Fibroblast of the aortic adventitia (primary cell): ENCODE measurements at regions not wholly inside any gene's neighbourhood (a gene's known extent, or its start where the extent isn't known, plus 50 kb on each side); places are given as distances from the start of the nearest gene placed in this dataset.
A peak's percentile ranks its signal among the peaks of the same experiment; 100 is the strongest.
"Not testable (repeated sequence)": the region's sequence is repeated elsewhere in the genome, so short reads cannot be mapped to it uniquely, and the experiment has no call there.

ENCODE experiments used
- DNase-seq: peaks from one replicate; pipeline ENCODE4 v3.0.0-alpha.2; 2010; ENCODE audit warnings: low read depth
- H3K4me3 ChIP-seq: 2 replicates; pipeline ENCODE4 v1.5.1; 2011; ENCODE audit warnings: low read depth, mild to moderate bottlenecking, control low read depth, low read length, moderate library complexity
- TF ChIP-seq, protein P1 (sequence below): IDR thresholded peaks from 2 replicates; pipeline ENCODE4 v1.5.1; 2011; ENCODE audit warnings: mild to moderate bottlenecking, low read length, control low read depth, inconsistent platforms; ENCODE audit not compliant: insufficient read depth

GRCh38 chr5:93220431-93220830 lies 360.6 kb downstream of the NR2F1-AS1 start:
- no peak for DNase-seq
- TF ChIP-seq, protein P1, sequence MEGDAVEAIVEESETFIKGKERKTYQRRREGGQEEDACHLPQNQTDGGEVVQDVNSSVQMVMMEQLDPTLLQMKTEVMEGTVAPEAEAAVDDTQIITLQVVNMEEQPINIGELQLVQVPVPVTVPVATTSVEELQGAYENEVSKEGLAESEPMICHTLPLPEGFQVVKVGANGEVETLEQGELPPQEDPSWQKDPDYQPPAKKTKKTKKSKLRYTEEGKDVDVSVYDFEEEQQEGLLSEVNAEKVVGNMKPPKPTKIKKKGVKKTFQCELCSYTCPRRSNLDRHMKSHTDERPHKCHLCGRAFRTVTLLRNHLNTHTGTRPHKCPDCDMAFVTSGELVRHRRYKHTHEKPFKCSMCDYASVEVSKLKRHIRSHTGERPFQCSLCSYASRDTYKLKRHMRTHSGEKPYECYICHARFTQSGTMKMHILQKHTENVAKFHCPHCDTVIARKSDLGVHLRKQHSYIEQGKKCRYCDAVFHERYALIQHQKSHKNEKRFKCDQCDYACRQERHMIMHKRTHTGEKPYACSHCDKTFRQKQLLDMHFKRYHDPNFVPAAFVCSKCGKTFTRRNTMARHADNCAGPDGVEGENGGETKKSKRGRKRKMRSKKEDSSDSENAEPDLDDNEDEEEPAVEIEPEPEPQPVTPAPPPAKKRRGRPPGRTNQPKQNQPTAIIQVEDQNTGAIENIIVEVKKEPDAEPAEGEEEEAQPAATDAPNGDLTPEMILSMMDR: no peak
- no peak overlapping the region for H3K4me3 ChIP-seq

DNA sequence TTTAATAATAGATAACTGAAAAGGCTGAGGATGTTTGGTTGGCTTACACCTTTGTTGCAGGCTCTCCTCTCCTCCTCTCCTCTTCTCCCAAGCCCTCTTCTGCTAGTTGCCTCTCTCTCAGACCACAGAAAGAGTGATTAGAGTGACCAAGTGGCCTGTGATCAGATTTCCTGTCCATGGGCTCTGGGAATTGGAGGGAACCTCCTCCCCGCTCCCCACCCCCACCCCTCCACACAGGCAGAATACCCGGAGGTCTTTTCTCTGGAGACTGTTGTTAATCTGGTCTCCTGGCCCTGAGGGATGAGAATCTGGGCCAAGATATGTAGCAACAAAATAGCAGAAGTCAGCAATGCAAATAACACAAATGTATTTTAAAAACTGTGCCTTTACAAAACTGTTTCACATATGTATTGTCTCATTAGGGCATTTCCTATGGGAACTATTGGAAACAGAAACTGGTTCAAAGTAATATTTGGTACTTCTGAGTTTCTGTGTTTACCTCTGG lies 361.3 kb downstream of the NR2F1-AS1 start:
- TF ChIP-seq, protein P1: no peak
- H3K4me3 ChIP-seq: no peak overlapping the region
- no peak for DNase-seq

DNA sequence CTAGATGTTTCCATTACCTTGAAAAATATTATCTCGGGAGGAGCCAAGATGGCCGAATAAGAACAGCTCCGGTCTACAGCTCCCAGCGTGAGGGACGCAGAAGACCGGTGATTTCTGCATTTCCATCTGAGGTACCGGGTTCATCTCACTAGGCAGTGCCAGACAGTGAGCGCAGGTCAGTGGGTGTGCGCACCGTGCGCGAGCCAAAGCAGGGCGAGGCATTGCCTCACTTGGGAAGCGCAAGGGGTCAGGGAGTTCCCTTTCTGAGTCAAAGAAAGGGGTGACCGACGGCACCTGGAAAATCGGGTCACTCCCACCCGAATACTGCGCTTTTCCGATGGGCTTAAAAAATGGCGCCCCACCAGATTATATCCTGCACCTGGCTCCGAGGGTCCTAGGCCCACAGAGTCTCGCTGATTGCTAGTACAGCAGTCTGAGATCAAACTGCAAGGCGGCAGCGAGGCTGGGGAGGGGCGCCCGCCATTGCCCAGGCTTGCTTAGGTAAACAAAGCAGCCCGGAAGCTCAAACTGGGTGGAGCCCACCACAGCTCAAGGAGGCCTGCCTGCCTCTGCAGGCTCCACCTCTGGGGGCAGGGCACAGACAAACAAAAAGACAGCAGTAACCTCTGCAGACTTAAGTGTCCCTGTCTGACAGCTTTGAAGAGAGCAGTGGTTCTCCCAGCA lies 367.8 kb downstream of the NR2F1-AS1 start:
- not testable (repeated sequence) for H3K4me3 ChIP-seq, DNase-seq

DNA sequence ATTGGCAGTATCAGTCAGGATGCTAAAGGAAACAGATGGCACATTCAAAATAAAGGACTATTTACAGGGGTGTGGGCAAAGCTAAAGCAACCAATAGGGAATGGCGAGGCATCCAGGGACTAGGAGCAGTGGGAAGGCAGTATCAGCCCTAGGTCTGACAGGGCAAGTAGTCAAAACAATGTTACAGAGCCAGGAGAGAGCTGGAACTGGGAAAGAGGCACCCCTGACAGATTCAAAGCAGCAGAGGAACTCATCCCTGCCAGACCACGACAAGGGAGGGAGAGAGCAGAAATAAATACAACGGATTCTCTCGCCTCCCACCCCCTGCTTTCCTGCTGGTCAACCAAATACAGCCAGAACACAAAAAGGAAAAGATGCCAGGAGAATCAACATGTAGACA lies 371.5 kb downstream of the NR2F1-AS1 start:
- H3K4me3 ChIP-seq: no peak overlapping the region
- no peak for DNase-seq
- TF ChIP-seq, protein P1: no peak

- TF ChIP-seq, protein P1: no peak
- peak; percentile 37 for DNase-seq
- H3K4me3 ChIP-seq: no peak overlapping the region
Observed at GRCh38 chr5:93208141-93208751, 372.8 kb downstream of the NR2F1-AS1 start.

DNA sequence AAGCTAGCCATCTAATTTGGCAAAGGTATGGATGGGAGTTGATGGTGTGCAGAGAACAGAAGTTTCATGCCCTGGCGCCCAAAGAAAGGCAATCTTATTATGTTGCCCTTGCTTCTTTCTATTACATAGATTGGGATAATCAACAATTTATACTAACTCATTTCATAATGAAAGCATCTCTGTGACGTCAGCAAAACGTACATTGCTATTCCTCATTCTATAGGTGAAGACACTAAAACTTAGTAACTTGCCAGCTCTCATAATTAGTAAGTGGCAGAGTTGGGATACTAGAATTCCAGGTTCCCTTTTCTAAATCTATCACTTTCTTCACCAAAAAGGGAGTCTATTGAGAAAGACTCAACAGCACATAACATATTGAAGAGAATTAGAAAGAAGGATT lies 374.8 kb downstream of the NR2F1-AS1 start:
- no peak for DNase-seq
- H3K4me3 ChIP-seq: no peak overlapping the region
- TF ChIP-seq, protein P1: no peak

DNA sequence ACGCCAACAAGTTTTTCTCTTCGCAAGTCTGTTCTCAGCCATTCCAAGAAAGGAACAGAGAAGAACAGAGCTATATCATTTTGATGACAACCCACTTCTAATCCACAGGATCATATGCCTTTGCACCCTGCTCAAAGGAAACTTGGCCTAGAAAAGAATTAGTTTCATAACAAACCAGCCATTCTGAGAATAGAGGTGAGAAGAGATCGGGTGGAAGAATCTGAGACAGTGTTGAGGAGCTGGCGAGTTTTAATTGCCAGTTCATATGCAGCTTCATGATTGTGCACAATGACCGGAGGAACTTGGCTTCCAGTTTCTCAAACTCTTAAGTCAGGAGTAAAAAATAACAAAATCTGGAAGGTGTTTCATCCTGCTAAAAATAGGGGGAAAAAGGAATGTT lies 380.0 kb downstream of the NR2F1-AS1 start:
- TF ChIP-seq, protein P1: no peak
- DNase-seq: no peak
- H3K4me3 ChIP-seq: no peak overlapping the region
